ENCODE measurements at regions not wholly inside any gene's neighbourhood (a gene's known extent, or its start where the extent isn't known, plus 50 kb on each side); places are given as distances from the start of the nearest gene placed in this dataset.
"Not testable (repeated sequence)": the region's sequence is repeated elsewhere in the genome, so short reads cannot be mapped to it uniquely, and the experiment has no call there.

DNA sequence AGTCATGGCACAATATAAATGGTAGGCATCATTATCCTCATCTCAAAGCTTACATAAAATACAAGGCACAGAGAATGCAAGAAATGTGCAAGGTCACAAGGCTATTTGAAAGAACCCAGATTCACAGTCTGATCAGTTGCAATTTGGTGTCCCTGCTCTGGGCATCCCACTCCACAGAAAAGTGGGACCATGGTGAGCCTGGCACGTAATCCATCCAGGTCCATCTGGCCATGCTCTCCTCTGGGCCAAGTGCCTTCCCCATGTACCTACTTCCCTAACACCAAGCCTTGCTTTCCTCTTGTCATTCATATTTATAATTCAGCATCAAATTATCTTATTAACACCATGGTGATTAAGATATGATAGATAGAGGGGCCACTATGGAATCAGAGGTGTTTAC, 390.0 kb downstream of the CDH11 start:
- no peak for DNase-seq

DNA sequence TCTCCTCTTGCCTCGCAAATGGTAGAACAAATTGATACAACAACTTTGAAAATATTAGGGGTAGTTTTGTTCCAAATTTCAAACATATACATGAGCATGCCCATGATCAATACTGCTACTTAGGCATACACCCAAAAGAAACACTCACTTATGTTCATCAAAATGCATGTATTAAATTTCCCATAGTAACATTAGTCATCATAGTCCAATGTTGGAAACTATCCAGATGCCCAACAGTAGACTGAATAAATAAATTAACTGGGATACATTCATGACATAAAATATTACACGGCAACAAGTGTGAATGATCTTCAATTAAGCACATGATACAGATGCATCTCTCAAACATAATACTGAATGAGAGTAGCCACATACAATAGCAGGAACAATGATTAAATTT, 391.6 kb downstream of the CDH11 start:
- no peak for DNase-seq

DNA sequence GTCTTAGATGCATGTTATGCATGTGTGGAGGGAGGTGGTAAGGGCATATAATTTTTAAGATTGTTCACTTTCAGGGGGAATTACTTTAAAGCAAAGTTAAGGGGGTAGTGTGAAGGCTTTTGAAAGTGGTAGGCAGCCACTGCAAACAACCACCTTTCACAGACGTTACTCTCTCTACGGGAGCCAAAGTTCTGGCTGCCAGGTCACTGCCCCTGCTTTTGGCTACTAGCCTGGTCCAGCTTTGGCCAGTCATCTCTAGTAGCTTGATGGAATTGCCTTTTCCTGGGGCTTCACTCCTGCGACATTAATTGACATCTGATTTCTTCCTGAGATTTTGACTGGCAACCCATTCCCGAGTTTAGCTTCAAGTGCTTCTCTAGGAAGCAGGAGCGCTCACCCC, 397.5 kb downstream of the CDH11 start:
- no peak for DNase-seq

DNA sequence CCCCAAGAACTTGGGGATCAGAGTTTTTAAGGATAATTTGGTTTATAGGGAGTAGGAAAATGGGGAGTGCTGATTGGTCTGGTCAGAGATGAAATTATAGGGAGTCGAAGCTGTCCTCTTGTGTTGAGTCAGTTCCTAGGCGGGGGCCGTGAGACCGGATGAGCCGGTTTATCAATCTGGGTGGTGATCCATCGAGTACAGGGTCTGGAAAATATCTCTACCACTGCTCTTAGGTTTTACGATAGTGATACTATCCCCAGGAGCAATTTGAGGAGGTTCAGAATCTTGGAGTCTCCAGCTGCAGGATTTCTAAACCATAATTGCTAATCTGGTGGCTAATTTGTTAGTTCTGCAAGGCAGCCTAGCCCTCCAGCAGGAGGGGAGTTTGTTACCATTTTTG, 403.4 kb downstream of the CDH11 start:
- no peak for DNase-seq

DNA sequence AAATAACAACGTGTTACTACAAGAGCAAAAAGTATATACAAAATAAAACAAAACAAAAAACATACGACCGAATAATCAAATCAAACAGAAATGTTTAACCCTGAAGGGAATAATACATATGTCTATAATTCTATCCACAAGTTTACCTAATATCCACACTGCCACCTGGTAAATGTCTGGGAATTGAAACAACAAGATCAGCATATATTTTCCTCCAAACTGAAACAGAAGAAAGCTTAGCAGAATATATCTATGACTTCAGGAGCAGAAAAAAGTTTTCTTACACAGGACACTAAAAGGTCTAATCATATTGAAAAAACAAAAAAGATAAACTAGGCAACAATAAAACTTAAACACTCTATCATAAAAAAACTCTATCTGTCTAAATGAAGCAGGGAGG, 404.0 kb downstream of the CDH11 start:
- no peak for DNase-seq

DNA sequence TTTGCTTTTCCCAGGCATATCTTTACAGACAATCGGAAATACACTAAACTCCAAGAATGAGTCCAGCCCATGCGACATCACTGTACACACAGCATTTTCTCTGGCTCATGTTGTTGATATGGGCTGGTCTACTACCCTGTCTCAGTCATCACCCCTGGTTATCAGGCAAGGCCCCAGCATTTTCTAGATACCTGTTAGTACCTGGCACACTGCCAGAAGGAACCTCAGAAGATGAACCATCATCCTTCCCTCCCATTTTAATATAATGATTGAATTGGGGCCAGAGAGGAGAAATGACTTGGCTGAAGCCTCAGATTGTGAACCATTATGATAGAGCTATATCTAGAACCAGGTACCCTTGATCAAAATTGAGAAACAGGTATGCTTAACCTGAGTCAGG, 406.2 kb downstream of the CDH11 start:
- DNase-seq: no peak

DNA sequence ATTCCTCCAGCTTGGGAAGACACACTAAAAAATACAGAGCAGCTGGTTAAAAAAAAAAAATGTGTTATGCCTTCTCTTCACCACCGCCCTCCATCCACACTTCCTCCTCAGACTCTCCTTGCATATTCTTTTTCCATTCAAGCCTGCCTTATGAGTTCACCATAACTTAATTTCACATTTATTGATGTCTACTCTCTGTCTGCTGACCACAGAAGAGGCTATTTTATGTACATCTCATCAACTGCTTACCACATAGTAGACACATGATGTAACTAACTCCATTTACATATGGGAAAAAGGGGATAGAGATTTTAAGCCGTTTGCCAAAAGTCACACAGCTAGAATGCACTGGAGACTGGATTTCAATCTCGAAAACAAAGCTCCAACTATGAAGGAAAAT, 409.8 kb downstream of the CDH11 start:
- DNase-seq: no peak

DNA sequence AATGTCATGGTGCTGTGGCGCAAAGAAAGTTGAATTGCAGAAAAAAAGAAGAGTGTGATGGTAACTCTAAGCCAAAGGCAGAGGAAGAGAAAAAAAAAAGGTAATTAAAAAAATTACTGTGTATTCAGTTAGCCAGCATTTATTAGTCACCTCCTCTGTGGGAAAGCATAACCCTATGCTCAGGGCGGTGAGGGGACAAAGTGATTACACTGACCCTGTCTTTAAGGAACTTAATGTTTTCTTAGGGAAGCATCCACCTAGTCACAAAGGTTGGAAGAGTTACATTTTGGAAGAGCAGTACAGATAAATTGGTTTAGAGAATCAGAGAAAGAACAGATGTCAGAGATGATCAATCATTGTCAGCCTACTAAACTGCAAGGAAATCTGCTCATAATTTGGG, 410.3 kb downstream of the CDH11 start:
- DNase-seq: no peak

DNA sequence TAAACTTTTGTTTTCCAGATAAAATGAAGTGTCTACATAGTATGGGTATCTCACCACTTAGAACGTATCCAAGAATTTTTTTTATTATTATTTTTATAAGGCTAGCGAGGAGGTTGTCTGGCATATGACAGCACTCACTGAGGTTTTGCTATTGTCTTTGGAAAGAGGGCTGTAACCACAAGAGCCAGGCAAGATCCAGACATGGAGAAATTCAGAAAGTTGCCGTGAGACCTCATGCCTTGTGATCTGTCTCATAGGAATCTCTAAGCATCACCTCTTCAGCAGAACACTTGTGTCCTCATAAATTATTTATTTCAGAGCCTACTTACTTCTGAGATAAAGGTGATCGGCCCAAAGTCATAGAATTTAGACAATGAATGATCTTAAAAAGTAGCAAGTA, 410.8 kb downstream of the CDH11 start:
- DNase-seq: no peak

DNA sequence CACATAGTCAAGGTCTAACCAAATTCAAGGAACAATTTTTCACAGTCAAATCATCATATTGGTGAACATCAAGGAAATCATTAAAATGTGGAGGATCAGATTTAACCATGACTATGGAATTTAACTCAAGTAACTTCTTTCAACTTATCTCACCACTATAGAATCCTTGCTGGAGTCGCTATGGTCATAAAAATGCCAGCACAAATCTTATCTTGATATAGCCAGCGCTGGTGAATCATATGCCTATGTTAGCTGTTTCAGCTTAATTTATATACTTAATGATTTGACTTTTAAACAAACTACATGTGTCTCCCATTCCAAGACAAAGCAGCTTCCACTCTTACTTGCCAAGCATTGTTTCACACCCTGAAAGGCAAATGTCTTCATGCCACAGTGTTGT, 416.4 kb downstream of the CDH11 start:
- no peak for DNase-seq

DNA sequence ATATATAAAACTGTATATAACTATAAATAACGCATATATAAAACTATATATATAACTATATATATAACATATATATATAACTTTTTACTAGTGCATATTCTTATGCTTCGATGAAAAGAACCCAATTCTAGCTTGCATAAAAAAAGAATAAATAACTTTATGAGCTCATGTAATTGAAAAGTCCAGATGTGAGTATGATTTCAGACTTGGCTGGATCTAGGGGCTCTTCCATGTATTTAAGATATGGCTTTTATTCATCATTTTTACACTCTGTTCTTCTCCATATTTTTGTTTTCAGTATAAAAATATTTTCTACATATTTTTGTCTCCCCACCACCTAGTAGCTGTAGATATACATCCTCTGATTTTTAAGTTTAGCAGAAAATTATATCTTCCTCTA, 417.5 kb downstream of the CDH11 start:
- DNase-seq: no peak

DNA sequence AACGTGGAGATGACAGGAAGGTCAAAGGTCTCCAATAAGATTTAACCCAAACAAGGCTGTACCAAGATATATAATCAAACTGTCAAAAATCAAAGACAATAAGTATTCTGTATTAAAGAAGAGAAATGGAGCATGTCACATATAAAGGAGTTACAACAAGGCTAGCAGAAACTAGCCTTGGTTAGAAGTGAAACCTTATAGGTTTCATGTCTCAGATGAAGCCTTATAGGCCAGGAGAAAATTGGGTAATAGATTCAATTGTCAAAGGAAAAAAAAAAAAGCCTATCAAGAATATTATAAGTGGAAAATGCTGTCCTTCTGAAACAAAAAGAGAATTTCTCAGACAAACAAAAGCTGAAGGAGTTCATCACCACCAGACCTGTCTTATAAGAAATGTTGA, 419.4 kb downstream of the CDH11 start:
- no peak for DNase-seq

DNA sequence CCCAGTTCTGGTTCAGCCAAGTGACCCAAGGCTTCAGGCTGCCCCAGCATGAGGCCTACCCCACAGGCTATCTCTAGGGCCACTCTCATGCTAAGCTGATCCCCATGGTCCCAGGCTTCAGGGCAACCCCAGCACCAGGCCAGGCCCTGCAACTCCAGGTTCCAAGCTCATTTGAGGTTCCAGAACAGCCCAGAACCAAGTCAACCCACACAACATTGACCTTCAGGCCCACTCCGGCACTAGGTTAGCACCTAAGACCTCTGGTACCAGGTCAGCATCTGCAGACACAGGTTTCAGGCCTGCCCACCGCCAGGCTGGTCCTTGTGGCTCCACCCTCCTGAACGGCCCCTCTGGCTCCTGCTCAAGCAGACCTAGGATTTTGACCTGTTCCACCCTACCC, 421.2 kb downstream of the CDH11 start:
- no peak for DNase-seq

DNA sequence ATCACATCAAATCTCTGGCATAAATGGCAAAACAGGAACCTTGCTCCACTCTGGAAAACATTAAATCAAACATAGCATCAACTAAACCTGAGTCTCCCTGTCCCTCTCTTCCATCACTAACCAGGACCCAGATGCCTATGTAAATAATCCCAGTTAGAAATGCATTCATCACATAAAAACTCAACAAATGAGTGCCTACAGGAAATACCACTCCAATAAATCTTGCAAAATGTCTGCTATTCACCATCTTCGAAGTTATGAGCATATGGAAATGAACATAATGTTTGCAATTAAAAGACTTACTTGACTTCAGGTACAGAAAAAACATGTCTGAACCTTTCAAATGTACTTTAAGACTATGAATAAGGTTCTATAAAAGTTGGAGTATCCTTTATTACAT, 425.0 kb downstream of the CDH11 start:
- no peak for DNase-seq

DNA sequence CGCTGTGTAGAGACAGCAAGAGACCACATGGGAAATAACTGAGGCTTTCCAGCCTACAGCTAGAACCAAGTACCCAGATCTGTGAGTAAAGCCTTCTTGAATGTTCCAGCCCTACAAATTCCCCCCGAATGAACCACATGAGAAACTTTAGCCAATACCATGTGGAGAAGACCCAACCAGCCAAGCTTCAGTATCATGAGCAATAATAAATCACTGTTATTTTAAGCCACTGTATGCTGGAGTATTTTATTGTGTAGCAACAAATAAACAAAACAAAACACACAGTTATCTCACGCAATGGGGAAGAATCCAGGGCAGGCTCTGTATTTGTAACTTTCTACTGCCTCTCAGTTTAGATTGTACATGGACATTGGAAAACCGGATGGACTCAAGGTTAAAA, 426.2 kb downstream of the CDH11 start:
- no peak for DNase-seq

DNA sequence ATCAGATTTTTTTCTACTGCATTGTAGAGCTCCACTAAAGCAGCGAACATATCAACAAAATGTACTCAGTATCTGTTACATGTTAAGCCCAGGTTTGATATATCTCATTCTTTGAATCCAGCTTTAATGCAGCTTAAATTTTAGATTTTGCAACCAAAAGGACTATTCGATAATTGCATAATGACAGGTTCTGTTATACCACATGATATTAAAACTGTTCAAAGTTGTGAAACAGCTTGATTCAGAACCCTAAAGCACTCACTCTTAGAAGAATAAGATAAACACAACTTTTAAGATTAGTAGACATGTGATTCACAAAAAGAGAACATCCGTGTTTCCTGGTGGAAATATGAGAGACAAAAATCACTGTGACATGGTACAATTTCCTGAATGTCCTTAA, 427.9 kb downstream of the CDH11 start:
- DNase-seq: no peak

DNA sequence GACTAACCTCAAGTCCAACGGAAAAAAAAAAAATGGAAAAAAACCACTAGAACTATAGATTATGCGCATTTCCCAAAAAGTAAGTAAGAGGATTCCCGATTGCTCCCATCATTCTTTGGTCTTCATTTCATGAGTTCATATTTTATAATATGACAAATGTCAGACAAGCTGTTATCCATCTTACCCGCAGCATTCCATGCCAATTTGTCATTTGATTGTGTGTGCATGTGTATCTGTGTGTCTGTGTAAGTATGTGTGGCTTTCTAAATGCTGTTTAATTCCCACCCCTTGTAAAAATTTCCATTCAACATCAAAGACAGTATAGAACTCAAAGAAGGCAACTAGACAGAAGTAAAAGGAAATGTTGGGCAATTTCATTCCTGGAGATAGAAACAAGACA, 434.1 kb downstream of the CDH11 start:
- no peak for DNase-seq

DNA sequence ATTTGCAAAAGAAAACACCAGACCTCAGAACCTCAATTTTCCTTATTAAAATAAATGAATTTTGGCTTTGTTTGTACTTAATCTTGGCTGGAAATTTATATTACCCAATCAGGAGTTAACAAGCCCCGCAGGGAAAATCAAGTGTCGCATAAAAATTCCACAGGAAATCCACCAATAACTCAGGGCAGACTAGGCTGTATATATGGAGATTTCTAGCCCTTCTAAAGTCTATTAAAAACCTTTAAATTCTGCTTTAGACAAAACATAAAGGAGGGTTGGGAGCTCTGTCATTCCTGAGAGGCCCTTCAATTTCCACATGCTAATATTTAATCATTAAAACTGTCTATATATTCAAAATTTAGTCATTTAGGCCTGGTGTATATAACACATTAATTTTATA, 434.7 kb downstream of the CDH11 start:
- DNase-seq: no peak

DNA sequence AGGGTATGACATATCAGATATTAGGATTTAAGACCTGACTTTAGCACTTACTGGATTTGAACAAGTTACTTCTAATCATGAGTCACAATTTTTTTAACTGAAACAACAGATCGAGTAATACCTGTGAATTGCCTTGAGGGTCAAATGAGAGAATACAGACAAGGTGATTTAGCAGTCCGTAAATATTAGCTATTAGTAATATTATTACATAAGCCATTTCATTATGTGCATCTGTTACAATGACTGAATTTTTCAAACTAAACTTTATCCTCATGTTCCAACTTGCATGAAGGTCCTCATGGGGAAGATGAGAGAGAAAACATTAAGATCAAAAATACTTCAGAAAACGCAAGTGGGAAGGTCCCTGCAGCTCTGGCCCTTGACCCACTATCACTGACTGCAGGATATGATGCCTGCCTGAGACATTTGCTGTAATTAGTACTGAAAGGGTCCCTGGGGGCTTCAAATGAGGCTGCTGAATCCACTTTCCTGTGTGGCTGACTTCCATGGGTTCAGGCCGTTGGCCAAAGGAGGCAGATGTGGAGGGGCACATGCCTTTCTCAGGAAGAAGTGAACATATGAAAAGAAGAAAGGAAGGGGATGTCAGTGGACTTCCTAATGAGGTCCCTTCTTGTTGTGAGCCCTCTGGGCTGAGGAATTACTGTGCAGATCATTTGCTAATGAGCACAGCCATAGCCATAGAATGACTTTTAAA, 441.7 kb downstream of the CDH11 start:
- DNase-seq: no peak

DNA sequence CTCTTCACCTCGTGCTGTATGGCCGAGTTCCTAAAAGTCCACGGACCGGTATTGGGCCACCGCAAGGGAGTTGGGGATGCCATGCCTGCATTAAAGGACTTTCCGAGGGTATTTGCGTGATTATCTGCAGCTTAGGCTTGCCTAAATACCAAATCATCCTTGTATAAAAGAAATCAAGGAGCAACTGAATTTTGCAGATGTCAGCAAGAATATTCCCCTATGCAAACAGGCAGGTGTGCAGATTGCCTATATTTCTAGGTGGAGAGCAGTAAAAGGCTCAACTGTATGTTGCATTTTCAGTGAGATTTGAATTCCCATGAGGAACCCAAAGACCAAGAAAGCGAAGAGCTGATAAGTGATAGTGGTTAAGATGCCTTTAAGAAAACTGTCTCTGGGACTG, 452.3 kb downstream of the CDH11 start:
- no peak for DNase-seq

DNA sequence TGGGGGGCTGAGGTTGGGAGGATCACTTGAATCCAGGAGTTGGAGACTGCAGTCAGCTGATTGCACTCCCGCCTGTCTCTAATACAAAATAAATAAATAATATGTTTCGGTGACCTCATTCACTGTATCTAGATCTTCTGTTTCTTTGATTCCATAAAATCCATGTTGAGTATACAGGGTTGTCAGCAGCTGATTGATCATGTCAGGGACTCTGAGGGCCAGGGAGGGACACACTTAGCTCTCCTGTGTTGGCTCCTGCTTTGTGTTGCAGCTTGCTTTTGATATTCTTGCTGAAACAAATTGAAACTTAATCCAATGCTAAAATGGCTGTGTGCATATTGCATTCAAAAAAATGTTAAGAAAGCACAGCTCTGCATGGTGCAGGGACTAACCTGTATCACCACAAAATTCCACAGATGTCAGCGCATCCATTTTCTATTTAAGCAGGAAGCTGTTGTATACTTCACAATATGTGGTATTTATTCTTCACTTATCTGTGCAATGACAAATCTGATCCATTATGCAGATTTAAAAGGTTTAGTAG, 454.5 kb downstream of the CDH11 start:
- DNase-seq: no peak

DNA sequence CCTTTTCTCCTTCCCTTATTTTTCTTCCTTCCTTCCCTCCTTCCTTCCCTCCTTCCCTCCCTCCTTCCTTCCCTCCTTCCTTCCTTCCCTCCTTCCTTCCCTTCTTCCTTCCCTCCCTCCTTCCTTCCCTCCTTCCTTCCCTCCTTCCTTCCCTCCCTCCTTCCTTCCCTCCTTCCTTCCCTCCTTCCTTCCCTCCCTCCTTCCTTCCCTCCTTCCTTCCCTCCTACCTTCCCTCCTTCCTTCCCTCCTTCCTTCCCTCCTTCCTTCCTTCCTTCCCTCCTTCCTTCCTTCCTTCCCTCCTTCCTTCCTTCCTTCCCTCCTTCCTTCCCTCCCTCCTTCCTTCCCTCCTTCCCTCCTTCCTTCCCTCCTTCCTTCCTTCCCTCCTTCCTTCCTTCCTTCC, 459.6 kb downstream of the CDH11 start:
- DNase-seq: not testable (repeated sequence)

DNA sequence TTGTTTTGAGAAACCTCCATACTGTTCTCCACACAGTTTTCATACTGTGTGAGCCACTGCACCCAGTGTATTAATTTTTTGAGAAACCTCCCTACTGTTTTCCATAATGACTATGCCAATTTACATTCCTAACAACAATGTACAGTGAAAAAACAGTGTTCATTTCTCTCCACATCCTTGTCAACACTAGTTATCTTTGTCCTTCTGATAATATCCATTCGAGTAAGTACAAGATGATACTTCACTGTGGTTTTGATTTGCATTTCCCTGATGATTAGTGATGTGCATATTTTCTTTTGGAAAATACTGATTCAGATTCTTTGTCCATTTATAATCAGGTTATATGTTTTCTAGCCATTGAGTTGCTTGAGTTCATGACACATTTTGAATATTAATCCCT, 462.0 kb downstream of the CDH11 start:
- no peak for DNase-seq

Measured in hypothalamus (tissue), 51 donors.